OCI-LY3 (cell line): ENCODE measurements at regions not wholly inside any gene's neighbourhood (a gene's known extent, or its start where the extent isn't known, plus 50 kb on each side); places are given as distances from the start of the nearest gene placed in this dataset.
"Not testable (repeated sequence)": the region's sequence is repeated elsewhere in the genome, so short reads cannot be mapped to it uniquely, and the experiment has no call there.

Experiments
- H2AFZ ChIP-seq: fragments of 200-600, 300-600 bp; shearing (Covaris generic); 2 replicates; pipeline ENCODE4 v1.6.0; 2014; ENCODE audit warnings: antibody characterized with exemption, low read depth, low read length
- H3K27ac ChIP-seq: fragments of 200-600, 300-600 bp; sonication (generic); 2 replicates; pipeline ENCODE4 v1.5.1; 2014; ENCODE audit warnings: mild to moderate bottlenecking, low read length, moderate library complexity, mixed read lengths
- H3K27me3 ChIP-seq: fragments of 200-600, 300-600 bp; sonication (generic); 2 replicates; pipeline ENCODE4 v1.6.1; 2014; ENCODE audit warnings: low read depth, low read length, mixed read lengths
- H3K36me3 ChIP-seq: fragments of 200-600, 300-600 bp; sonication (generic); replicated peaks from 2 replicates; pipeline ENCODE3; 2014; ENCODE audit warnings: low read depth, low read length, mixed read lengths
- H3K4me1 ChIP-seq: fragments of 300-600, 200-600 bp; sonication (generic); 2 replicates; pipeline ENCODE4 v1.6.1; 2014; ENCODE audit warnings: low read length, mixed read lengths
- H3K4me2 ChIP-seq: fragments of 200-600, 300-600 bp; sonication (generic); 2 replicates; pipeline ENCODE4 v1.6.1; 2014; ENCODE audit warnings: low read length, mixed read lengths
- H3K4me3 ChIP-seq: fragments of 300-600, 200-600 bp; sonication (generic); 2 replicates; pipeline ENCODE4 v1.5.1; 2014; ENCODE audit warnings: antibody characterized with exemption, mild to moderate bottlenecking, low read length, moderate library complexity
- H3K79me2 ChIP-seq: fragments of 300-600, 200-600 bp; shearing (Covaris generic); 2 replicates; pipeline ENCODE4 v1.6.1; 2014; ENCODE audit warnings: mild to moderate bottlenecking, low read length, mixed read lengths
- H3K9ac ChIP-seq: fragments of 300-600, 200-600 bp; shearing (Covaris generic); 2 replicates; pipeline ENCODE4 v1.6.0; 2014; ENCODE audit warnings: mild to moderate bottlenecking, low read length, moderate library complexity
- H3K9me3 ChIP-seq: fragments of 200-600, 300-600 bp; shearing (Covaris generic); 2 replicates; pipeline ENCODE4 v1.6.1; 2014; ENCODE audit warnings: low read length, mixed read lengths; ENCODE audit not compliant: insufficient read depth
- H4K20me1 ChIP-seq: fragments of 200-600, 300-600 bp; sonication (generic); 2 replicates; pipeline ENCODE4 v1.6.1; 2016; ENCODE audit warnings: low read length, mixed read lengths; ENCODE audit not compliant: insufficient read depth
- EZH2phosphoT487 ChIP-seq: fragments of 200-600 bp; shearing (Covaris generic); IDR thresholded peaks from 2 replicates; pipeline ENCODE4 v1.6.1; 2018; ENCODE audit warnings: antibody characterized with exemption, mixed run types, low read depth
- TF ChIP-seq, protein P1 (sequence below): fragments of 200-600, 300-600 bp; sonication (generic); IDR thresholded peaks from 2 replicates; pipeline ENCODE4 v1.5.1; 2014; ENCODE audit warnings: antibody characterized with exemption, low read length, low read depth

DNA sequence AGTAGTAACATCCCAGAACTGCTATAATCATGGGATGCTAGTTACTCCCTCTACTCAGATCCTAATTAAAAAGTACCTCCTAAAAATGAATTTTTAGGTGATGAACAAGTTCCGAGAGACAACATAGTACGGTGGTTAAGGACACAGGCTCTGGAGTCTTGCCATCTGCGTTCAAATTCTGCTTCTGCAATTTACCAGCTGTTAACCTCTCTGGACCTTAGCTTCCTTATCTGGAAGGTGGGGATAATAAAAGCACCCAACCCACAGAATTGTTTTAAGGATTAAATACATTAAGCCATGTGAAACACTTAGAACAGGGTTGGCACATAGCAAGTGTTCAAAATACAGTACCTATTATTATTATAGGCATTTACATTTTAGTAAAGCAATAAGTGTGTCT, 77.5 kb upstream of the XPA start:
- no peak for TF ChIP-seq EZH2phosphoT487
- TF ChIP-seq, protein P1, sequence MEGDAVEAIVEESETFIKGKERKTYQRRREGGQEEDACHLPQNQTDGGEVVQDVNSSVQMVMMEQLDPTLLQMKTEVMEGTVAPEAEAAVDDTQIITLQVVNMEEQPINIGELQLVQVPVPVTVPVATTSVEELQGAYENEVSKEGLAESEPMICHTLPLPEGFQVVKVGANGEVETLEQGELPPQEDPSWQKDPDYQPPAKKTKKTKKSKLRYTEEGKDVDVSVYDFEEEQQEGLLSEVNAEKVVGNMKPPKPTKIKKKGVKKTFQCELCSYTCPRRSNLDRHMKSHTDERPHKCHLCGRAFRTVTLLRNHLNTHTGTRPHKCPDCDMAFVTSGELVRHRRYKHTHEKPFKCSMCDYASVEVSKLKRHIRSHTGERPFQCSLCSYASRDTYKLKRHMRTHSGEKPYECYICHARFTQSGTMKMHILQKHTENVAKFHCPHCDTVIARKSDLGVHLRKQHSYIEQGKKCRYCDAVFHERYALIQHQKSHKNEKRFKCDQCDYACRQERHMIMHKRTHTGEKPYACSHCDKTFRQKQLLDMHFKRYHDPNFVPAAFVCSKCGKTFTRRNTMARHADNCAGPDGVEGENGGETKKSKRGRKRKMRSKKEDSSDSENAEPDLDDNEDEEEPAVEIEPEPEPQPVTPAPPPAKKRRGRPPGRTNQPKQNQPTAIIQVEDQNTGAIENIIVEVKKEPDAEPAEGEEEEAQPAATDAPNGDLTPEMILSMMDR = no peak
- H4K20me1 ChIP-seq = no peaks in the 10 kb centered on the region
- no peaks in the 10 kb centered on the region for H3K79me2 ChIP-seq
- no peak overlapping the region for H2AFZ ChIP-seq
- H3K9me3 ChIP-seq = no peaks in the 10 kb centered on the region
- no peak overlapping the region for H3K27ac ChIP-seq
- no peak overlapping the region for H3K9ac ChIP-seq
- H3K4me3 ChIP-seq = no peak overlapping the region
- peaks cover 30% of the 10 kb centered on the region; the same call in 1 of the 2 replicates for H3K27me3 ChIP-seq
- H3K36me3 ChIP-seq = no peaks in the 10 kb centered on the region
- no peaks in the 10 kb centered on the region for H3K4me1 ChIP-seq
- no peak overlapping the region for H3K4me2 ChIP-seq

DNA sequence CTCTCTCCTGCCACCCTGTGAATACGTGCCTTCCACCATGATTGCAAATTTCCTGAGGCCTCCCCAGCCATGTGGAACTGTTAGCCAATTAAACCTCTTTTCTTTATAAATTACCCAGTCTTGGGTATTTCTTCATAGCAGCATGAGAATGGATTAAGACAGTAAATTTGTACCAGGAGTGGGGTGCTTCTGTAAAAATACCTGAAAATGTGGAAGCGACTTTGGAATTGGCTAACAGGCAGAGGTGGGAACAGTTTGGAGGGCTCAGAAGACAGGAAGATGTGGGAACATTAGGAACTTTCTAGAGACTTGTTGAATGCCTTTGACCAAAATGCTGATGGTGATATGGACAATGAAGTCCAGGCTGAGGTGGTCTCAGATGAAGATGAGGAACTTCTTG, 74.3 kb upstream of the FOXE1 start:
- not testable (repeated sequence) for H3K4me1 ChIP-seq, H3K36me3 ChIP-seq, H3K79me2 ChIP-seq, H3K4me2 ChIP-seq, H3K27ac ChIP-seq, H4K20me1 ChIP-seq, H3K9ac ChIP-seq, H3K4me3 ChIP-seq, H3K9me3 ChIP-seq, H2AFZ ChIP-seq
- H3K27me3 ChIP-seq = peaks cover 19% of the 10 kb centered on the region; the same call in 1 of the 2 replicates

DNA sequence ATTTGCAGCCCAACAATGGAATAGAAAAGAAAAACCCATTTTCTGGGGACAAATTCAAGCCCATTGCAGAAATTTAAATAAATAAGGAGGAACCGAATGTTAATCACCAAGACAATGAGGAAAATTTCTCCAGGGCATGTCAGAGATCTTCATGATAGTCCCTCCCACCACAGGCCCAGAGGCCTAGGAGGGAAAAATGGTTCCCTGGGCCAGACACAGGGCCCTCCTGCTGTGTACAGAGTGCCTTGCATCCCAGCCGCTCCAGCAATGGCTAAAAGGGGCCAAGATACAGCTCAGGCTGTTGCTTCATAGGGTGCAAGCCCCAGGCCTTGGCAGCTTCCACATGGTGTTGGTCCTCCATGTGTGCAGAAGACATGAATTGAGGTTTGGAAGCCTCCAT, 73.4 kb upstream of the FOXE1 start:
- H4K20me1 ChIP-seq = no peaks in the 10 kb centered on the region
- H3K9ac ChIP-seq = no peak overlapping the region
- H3K4me3 ChIP-seq = no peak overlapping the region
- H3K36me3 ChIP-seq = no peaks in the 10 kb centered on the region
- peaks cover 17% of the 10 kb centered on the region; the same call in 1 of the 2 replicates for H3K27me3 ChIP-seq
- TF ChIP-seq, protein P1 = no peak
- no peak for TF ChIP-seq EZH2phosphoT487
- no peak overlapping the region for H2AFZ ChIP-seq
- no peak overlapping the region for H3K27ac ChIP-seq
- no peaks in the 10 kb centered on the region for H3K9me3 ChIP-seq
- no peaks in the 10 kb centered on the region for H3K4me1 ChIP-seq
- no peaks in the 10 kb centered on the region for H3K79me2 ChIP-seq
- H3K4me2 ChIP-seq = no peak overlapping the region

DNA sequence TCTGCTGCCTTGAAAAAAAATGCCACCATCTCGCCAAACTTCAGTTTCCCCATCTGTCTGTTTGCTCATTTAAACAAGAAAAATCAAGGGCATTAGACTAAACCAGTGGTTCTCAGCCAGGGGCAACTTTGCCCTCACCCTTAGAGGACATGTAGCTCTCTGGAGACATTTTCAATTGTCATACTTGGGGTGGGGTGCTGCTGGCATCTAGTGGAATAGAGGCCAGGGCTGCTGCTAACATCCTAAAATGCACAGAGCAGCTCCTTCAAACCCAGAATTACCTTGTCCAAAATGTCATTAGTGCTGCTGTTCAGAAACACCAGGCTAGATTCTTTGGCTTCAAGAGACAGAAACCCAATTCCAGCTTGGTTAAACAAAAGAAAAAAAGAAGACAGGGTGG, 71.1 kb upstream of the FOXE1 start:
- Histone ChIP-seq H4K20me1 (no peaks in the 10 kb centered on the region), H3K4me2 (no peak overlapping the region), H3K9ac (no peak overlapping the region), H3K36me3 (no peaks in the 10 kb centered on the region), H3K79me2 (no peaks in the 10 kb centered on the region), H3K9me3 (no peaks in the 10 kb centered on the region), H3K27ac (no peak overlapping the region), H2AFZ (no peak overlapping the region), H3K4me3 (no peak overlapping the region), H3K4me1 (no peaks in the 10 kb centered on the region), H3K27me3 (peaks cover 7% of the 10 kb centered on the region; the same call in 1 of the 2 replicates)
- no peak for TF ChIP-seq EZH2phosphoT487
- TF ChIP-seq, protein P1 = no peak

DNA sequence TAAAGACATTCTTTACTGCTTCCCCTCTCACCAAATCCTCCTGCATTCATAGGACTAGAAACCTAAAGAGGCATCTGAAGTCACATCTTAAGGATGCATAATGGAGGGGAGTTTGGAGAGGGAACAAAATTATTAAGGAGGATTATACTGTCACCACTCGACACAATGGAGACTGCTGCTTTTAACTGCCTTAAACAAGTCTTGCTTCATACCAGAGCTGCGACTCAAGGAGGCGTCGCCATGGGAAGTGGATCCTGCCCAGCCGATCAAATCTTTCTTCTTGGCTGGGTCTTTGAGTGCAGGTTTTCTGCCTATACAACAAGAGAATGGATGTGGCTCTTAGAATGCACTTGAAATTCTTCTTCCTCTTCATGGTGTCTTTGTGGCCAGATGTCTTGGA, 66.7 kb upstream of the FOXE1 start:
- H3K9me3 ChIP-seq = no peaks in the 10 kb centered on the region
- no peaks in the 10 kb centered on the region for H4K20me1 ChIP-seq
- TF ChIP-seq, protein P1 = no peak
- TF ChIP-seq EZH2phosphoT487 = no peak
- H3K4me2 ChIP-seq = no peak overlapping the region
- no peak overlapping the region for H3K4me3 ChIP-seq
- H3K27ac ChIP-seq = no peak overlapping the region
- H3K79me2 ChIP-seq = no peaks in the 10 kb centered on the region
- no peak overlapping the region for H2AFZ ChIP-seq
- H3K9ac ChIP-seq = no peak overlapping the region
- H3K4me1 ChIP-seq = no peaks in the 10 kb centered on the region
- H3K36me3 ChIP-seq = no peaks in the 10 kb centered on the region
- H3K27me3 ChIP-seq = peaks cover 22% of the 10 kb centered on the region; the same call in 1 of the 2 replicates
